H9 (cell line): ENCODE measurements at regions not wholly inside any gene's neighbourhood (a gene's known extent, or its start where the extent isn't known, plus 50 kb on each side); places are given as distances from the start of the nearest gene placed in this dataset.

Experiments
- DNase-seq: peaks from one replicate; pipeline ENCODE4 v3.0.0-alpha.2; 2017
- H2AFZ ChIP-seq: one replicate; pipeline ENCODE4 v1.6.1; 2013; ENCODE audit warnings: mild to moderate bottlenecking, low read length, control low read depth, moderate library complexity
- H2AK5ac ChIP-seq: 2 replicates; pipeline ENCODE4 v1.6.1; 2013; ENCODE audit warnings: low read length, control low read depth, mixed read lengths; ENCODE audit not compliant: insufficient read length
- H2BK120ac ChIP-seq: one replicate; pipeline ENCODE4 v1.6.1; 2013; ENCODE audit warnings: low read depth, mild to moderate bottlenecking, low read length, control low read depth, inconsistent platforms; ENCODE audit not compliant: poor library complexity, severe bottlenecking
- H2BK12ac ChIP-seq: 2 replicates; pipeline ENCODE4 v1.6.1; 2013; ENCODE audit warnings: low read length, control low read depth, mixed read lengths, low read depth; ENCODE audit not compliant: insufficient read length
- H2BK15ac ChIP-seq: 2 replicates; pipeline ENCODE4 v1.6.1; 2013; ENCODE audit warnings: low read depth, low read length, control low read depth
- H2BK20ac ChIP-seq: one replicate; pipeline ENCODE4 v1.6.1; 2013; ENCODE audit warnings: low read depth, mild to moderate bottlenecking, low read length, control low read depth, inconsistent platforms; ENCODE audit not compliant: poor library complexity, severe bottlenecking
- H2BK5ac ChIP-seq: 2 replicates; pipeline ENCODE4 v1.6.1; 2013; ENCODE audit warnings: low read length, control low read depth, mixed read lengths; ENCODE audit not compliant: insufficient read length
- H3K14ac ChIP-seq: 2 replicates; pipeline ENCODE4 v1.6.1; 2013; ENCODE audit warnings: low read length, control low read depth; ENCODE audit not compliant: insufficient read depth
- H3K18ac ChIP-seq: 2 replicates; pipeline ENCODE4 v1.6.1; 2013; ENCODE audit warnings: low read depth, mild to moderate bottlenecking, mixed read lengths, low read length, control low read depth; ENCODE audit not compliant: insufficient read length
- H3K23ac ChIP-seq: 2 replicates; pipeline ENCODE4 v1.6.1; 2013; ENCODE audit warnings: low read length, control low read depth, mixed read lengths, low read depth; ENCODE audit not compliant: insufficient read length
- H3K23me2 ChIP-seq: 2 replicates; pipeline ENCODE4 v1.6.1; 2013; ENCODE audit warnings: low read depth, mild to moderate bottlenecking, mixed read lengths, low read length, control low read depth; ENCODE audit not compliant: insufficient read length, poor library complexity, severe bottlenecking
- H3K27ac ChIP-seq: 2 replicates; pipeline ENCODE4 v1.5.1; 2013; ENCODE audit warnings: low read length, control low read depth, mixed read lengths, low read depth; ENCODE audit not compliant: insufficient read length
- H3K27me3 ChIP-seq: 2 replicates; pipeline ENCODE4 v1.6.1; 2013; ENCODE audit warnings: low read length, control low read depth, inconsistent platforms; ENCODE audit not compliant: insufficient read depth
- H3K4ac ChIP-seq: 2 replicates; pipeline ENCODE4 v1.6.1; 2013; ENCODE audit warnings: low read depth, mild to moderate bottlenecking, control low read depth, inconsistent platforms, low read length, moderate library complexity
- H3K4me1 ChIP-seq: 2 replicates; pipeline ENCODE4 v1.6.1; 2013; ENCODE audit warnings: low read length, control low read depth, inconsistent platforms; ENCODE audit not compliant: insufficient read depth
- H3K4me2 ChIP-seq: 2 replicates; pipeline ENCODE4 v1.6.1; 2013; ENCODE audit warnings: low read length, control low read depth, mixed read lengths; ENCODE audit not compliant: insufficient read length, insufficient read depth
- H3K56ac ChIP-seq: 2 replicates; pipeline ENCODE4 v1.6.1; 2013; ENCODE audit warnings: low read depth, mild to moderate bottlenecking, mixed read lengths, low read length, control low read depth; ENCODE audit not compliant: insufficient read length
- H3K79me1 ChIP-seq: 2 replicates; pipeline ENCODE4 v1.6.1; 2013; ENCODE audit warnings: low read depth, mild to moderate bottlenecking, moderate library complexity, low read length, control low read depth, inconsistent platforms; ENCODE audit not compliant: insufficient read depth, poor library complexity, severe bottlenecking
- H3K79me2 ChIP-seq: 2 replicates; pipeline ENCODE4 v1.6.1; 2013; ENCODE audit warnings: low read length, control low read depth, inconsistent platforms; ENCODE audit not compliant: insufficient read depth
- H3K9ac ChIP-seq: 2 replicates; pipeline ENCODE4 v1.6.1; 2013; ENCODE audit warnings: low read length, control low read depth, mixed read lengths; ENCODE audit not compliant: insufficient read length; ENCODE audit errors: extremely low read depth
- H3K9me3 ChIP-seq: one replicate; pipeline ENCODE4 v1.6.1; 2013; ENCODE audit warnings: low read depth, low read length, inconsistent platforms; ENCODE audit not compliant: control insufficient read depth
- H3T11ph ChIP-seq: one replicate; pipeline ENCODE4 v1.6.1; 2013; ENCODE audit warnings: mild to moderate bottlenecking, low read length, control low read depth, inconsistent platforms
- H4K20me1 ChIP-seq: one replicate; pipeline ENCODE4 v1.6.1; 2013; ENCODE audit not compliant: control insufficient read depth, insufficient read length, insufficient read depth
- H4K5ac ChIP-seq: 2 replicates; pipeline ENCODE4 v1.6.1; 2013; ENCODE audit warnings: low read depth, mild to moderate bottlenecking, mixed read lengths, low read length, control low read depth; ENCODE audit not compliant: insufficient read length
- H4K8ac ChIP-seq: replicated peaks from 2 replicates; pipeline ENCODE4 v1.6.1; 2013; ENCODE audit warnings: low read length, control low read depth, mixed read lengths, low read depth; ENCODE audit not compliant: insufficient read length
- H4K91ac ChIP-seq: 2 replicates; pipeline ENCODE4 v1.6.1; 2013; ENCODE audit warnings: low read depth, mild to moderate bottlenecking, moderate library complexity, mixed read lengths, low read length, control low read depth; ENCODE audit not compliant: insufficient read length
- H3K27ac Mint-ChIP-seq, 3 experiments: 2 replicates in 2 of 3; 3 replicates in 1 of 3; pipeline ENCODE4 v1.8.0; 2020 to 2021; ENCODE audit warnings: mixed read lengths in 3 of 3, mild to moderate bottlenecking in 1 of 3, moderate library complexity in 1 of 3
- H3K27me3 Mint-ChIP-seq: 2 replicates; pipeline ENCODE4 v1.8.0; 2021; ENCODE audit warnings: low read depth, mild to moderate bottlenecking, moderate library complexity, mixed read lengths
- H3K36me3 Mint-ChIP-seq, 3 experiments: 2 replicates in 2 of 3; 3 replicates in 1 of 3; pipeline ENCODE4 v1.8.0; 2020 to 2021; ENCODE audit warnings: low read depth in 3 of 3, mixed read lengths in 3 of 3; ENCODE audit not compliant: insufficient read depth in 1 of 3
- H3K4me1 Mint-ChIP-seq, 2 experiments: 2 replicates each; pipeline ENCODE4 v1.8.0; 2020; ENCODE audit warnings: mixed read lengths in 2 of 2
- H3K4me3 Mint-ChIP-seq, 2 experiments: 2 replicates in 1 of 2; 3 replicates in 1 of 2; pipeline ENCODE4 v1.8.0; 2020 to 2021; ENCODE audit warnings: mild to moderate bottlenecking in 2 of 2, mixed read lengths in 2 of 2, moderate library complexity in 1 of 2
- H3K9me3 Mint-ChIP-seq, 2 experiments: 2 replicates in 1 of 2; 3 replicates in 1 of 2; pipeline ENCODE4 v1.8.0; 2020; ENCODE audit warnings: mild to moderate bottlenecking in 2 of 2, mixed read lengths in 2 of 2, moderate library complexity in 1 of 2
- WGBS: extraction: QIAGEN DNeasy Blood & Tissue Kit; methylation state at CpG from one replicate; pipeline ENCODE4 v1.1.7; 2013; ENCODE audit warnings: missing lambda C conversion rate, low lambda C conversion rate, mixed read lengths; ENCODE audit not compliant: insufficient read length; ENCODE audit errors: extremely low coverage; 5-methylcytosine and 5-hydroxymethylcytosine counted together
- TF ChIP-seq, protein P1 (sequence below): fragments of 200-600 bp; sonication (generic); conservative IDR thresholded peaks from 3 replicates; pipeline ENCODE4 v1.8.0; 2021; ENCODE audit warnings: antibody characterized with exemption, mild to moderate bottlenecking

- Histone ChIP-seq H4K8ac (no peak overlapping the region), H2BK15ac (no peak overlapping the region), H3K18ac (no peak overlapping the region), H3K23ac (no peak overlapping the region), H3K79me1 (no peaks in the 10 kb centered on the region), H2AK5ac (no peak overlapping the region), H3K27ac (no peak overlapping the region), H3K9me3 (no peaks in the 10 kb centered on the region), H3K23me2 (no peaks in the 10 kb centered on the region), H3K4me1 (no peaks in the 10 kb centered on the region), H3K56ac (no peak overlapping the region), H3T11ph (no peak overlapping the region), H3K14ac (no peak overlapping the region), H4K5ac (no peak overlapping the region), H2BK12ac (no peak overlapping the region), H3K79me2 (no peaks in the 10 kb centered on the region), H3K4ac (no peak overlapping the region), H3K4me2 (no peak overlapping the region), H2BK120ac (no peak overlapping the region), H4K20me1 (no peaks in the 10 kb centered on the region), H2AFZ (no peak overlapping the region), H2BK5ac (no peak overlapping the region), H2BK20ac (no peak overlapping the region), H3K27me3 (no peaks in the 10 kb centered on the region), H3K9ac (no peak overlapping the region), H4K91ac (no peak overlapping the region)
- H3K27ac Mint-ChIP-seq: no peak overlapping the region; a peak in 1 of 7 replicates
- H3K4me1 Mint-ChIP-seq: peaks cover 8 to 10% of the 10 kb centered on the region in 2 experiments; a peak in 2 of 4 replicates
- TF ChIP-seq, protein P1, sequence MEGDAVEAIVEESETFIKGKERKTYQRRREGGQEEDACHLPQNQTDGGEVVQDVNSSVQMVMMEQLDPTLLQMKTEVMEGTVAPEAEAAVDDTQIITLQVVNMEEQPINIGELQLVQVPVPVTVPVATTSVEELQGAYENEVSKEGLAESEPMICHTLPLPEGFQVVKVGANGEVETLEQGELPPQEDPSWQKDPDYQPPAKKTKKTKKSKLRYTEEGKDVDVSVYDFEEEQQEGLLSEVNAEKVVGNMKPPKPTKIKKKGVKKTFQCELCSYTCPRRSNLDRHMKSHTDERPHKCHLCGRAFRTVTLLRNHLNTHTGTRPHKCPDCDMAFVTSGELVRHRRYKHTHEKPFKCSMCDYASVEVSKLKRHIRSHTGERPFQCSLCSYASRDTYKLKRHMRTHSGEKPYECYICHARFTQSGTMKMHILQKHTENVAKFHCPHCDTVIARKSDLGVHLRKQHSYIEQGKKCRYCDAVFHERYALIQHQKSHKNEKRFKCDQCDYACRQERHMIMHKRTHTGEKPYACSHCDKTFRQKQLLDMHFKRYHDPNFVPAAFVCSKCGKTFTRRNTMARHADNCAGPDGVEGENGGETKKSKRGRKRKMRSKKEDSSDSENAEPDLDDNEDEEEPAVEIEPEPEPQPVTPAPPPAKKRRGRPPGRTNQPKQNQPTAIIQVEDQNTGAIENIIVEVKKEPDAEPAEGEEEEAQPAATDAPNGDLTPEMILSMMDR: no peak
- DNase-seq: no peak
- H3K4me3 Mint-ChIP-seq: no peak overlapping the region
- WGBS: no CpG with 5 or more reads among the region's 3 CpGs
- no peaks in the 10 kb centered on the region; a peak in 1 of 5 replicates for H3K9me3 Mint-ChIP-seq
- H3K36me3 Mint-ChIP-seq: no peaks in the 10 kb centered on the region
- H3K27me3 Mint-ChIP-seq: peaks cover 2% of the 10 kb centered on the region; the same call in 1 of the 2 replicates
Measured at GRCh38 chr4:81343536-81343935, 128.2 kb downstream of the RASGEF1B start.
